ENCODE measurements at regions not wholly inside any gene's neighbourhood (a gene's known extent, or its start where the extent isn't known, plus 50 kb on each side); places are given as distances from the start of the nearest gene placed in this dataset.
"Not testable (repeated sequence)": the region's sequence is repeated elsewhere in the genome, so short reads cannot be mapped to it uniquely, and the experiment has no call there.

DNA sequence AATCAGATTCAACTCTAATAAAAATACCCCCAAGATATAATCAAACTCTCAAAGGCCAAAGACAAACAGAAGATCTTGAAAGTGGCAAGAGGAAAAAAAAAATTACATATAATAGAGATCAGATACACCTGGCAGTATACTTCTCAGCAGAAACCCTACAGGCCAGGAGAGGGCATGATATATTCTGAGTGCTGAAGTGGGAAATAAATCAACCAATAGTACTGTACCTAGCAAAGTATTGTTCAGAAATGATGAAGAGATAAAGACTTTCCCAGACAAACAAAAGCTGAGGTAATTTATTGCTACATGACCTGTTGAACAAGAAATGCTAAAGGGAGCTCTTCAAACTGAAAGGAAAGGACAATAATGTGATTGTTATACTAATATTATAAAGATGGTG, 291.9 kb downstream of the SH2D4B start:
- ChIA-PET CTCF (no interaction called here), POLR2A (no interaction called here)

DNA sequence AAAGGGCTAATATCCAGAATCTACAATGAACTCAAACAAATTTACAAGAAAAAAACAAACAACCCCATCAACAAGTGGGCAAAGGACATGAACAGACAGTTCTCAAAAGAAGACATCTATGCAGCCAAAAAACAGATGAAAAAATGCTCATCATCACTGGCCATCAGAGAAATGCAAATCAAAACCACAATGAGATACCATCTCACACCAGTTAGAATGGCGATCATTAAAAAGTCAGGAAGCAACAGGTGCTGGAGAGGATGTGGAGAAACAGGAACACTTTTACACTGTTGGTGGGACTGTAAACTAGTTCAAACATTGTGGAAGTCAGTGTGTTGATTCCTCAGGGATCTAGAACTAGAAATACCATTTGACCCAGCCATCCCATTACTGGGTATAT, 295.0 kb downstream of the SH2D4B start:
- CTCF ChIA-PET, result not testable (repeated sequence)

DNA sequence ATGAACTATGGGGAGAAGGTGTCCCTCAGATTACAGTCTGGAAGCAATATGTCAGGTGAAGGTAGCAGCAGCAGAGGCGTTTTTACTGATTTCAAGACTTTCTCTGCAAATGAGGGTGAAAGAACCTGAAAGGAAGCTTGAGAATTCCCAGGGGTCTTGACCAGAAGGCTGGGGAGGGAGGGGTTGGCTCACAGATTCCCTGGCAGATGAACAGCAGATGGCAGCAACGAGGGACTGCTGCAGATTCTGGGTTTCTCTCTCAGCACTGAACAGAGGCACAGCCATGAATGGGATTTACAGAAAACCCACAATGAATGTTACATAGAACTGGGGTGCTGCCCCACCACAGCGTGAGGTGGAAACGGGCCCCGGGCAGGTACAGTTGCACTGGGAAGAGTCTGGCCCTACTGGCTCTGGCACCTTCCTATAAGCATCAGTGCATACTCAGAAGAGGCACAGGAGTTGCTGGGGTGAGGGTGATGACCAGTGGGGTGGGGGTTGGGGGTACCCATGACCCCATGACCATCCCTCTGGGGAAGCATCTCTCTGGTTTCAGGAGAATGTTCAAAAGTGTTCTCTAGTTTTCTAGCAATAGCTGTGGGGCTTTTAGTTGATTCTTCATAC, 317.8 kb downstream of the SH2D4B start:
- ChIA-PET CTCF (no interaction called here), POLR2A (no interaction called here)

More for the DNA sequence above, 295.0 kb downstream of the SH2D4B start:
- POLR2A ChIA-PET, result not testable (repeated sequence)

DNA sequence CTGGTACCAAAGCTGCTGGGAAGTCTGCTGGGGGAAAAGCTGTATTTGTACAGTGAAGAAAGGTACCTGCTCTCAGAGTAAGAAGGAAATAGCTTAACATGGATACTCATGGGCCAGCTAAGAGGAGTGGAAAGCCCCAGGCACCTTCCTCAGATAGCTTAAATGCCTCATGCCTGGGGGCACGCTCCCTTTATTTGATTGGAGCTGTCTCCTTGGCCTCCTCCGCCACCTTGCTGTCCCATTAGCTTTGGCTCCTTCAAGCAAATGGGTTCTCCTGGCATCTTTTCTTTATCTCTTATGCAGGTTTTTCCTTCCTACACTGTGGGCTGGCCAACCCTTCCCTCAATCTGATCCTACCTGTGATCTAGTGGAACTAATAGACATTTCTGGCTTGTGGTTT, 318.5 kb downstream of the SH2D4B start:
- POLR2A ChIA-PET, result no interaction called here
- CTCF ChIA-PET, result no interaction called here

DNA sequence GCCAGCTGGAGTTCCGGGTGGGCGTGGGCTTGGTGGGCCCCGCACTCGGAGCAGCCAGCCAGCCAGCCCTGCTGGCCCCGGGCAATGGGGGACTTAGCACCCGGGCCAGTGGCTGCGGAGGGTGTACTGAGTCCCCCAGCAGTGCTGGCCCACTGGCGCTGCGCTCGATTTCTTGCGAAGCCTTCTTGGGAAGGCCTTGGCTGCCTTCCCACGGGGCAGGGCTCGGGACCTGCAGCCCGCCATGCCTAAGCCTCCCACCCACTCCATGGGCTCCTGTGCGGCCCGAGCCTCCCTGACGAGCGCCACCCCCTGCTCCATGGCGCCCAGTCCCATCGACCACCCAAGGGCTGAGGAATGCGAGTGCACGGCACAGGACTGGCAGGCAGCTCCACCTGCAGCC, 321.6 kb downstream of the SH2D4B start:
- POLR2A ChIA-PET, result not testable (repeated sequence)

DNA sequence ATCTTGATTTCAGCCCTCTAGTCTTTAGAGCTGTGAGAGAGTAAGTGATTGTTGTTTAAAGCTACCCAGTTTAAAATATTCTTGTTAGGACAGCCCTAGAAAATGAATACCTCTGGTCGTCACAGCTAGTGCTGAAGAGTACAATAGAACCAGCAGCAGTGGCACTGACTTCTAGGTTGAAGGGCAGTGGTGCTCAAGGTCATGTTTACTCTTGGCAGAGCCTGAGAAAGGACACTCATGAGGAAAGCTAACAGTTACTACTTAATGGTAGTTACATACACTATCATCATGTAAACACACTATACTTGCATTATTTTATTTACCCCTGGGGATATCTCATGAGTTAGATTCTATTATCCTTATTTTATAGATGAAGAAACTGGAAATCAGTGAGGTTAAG, 323.0 kb downstream of the SH2D4B start:
- POLR2A ChIA-PET, result no interaction called here
- CTCF ChIA-PET, result no interaction called here

More for the DNA sequence above, 321.6 kb downstream of the SH2D4B start:
- CTCF ChIA-PET, result not testable (repeated sequence)

DNA sequence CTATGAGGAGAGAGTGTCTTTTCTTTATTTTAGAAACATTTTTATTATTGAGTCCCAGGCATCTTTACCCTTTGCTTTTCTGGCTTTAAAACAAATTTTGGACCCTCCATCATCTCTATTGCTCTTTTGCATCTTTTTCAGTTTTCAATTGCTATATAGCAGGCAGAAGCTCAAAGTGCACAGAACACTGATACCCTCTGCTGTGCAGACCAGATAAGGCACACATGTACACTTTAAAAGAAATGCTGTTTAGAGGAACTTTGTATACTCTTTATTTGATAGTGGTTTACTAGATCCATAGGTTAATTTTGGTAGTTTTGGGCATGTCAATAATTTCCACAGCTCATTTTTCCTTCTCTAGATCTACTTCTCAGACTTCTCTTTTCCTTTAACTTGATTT, 324.2 kb downstream of the SH2D4B start:
- CTCF ChIA-PET, result no interaction called here
- POLR2A ChIA-PET, result no interaction called here

DNA sequence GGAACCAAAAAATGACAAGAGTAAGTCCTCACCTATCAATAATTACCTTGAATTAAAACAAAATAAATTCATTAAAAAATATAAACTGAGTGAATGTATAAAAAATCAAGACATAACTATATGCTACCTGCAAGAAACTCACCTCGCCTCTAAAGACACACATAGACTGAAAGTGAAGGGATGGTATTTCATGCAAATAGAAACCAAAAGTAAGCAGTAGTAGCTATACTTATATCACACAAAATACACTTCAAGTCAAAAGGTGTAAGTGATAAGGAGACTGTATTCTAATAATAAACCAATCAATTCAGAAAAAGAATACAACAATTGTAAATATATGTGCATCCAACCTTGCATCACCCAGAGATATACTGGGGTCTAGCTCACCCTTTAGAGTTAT, 332.6 kb downstream of the SH2D4B start:
- ChIA-PET POLR2A (no interaction called here), CTCF (no interaction called here)

DNA sequence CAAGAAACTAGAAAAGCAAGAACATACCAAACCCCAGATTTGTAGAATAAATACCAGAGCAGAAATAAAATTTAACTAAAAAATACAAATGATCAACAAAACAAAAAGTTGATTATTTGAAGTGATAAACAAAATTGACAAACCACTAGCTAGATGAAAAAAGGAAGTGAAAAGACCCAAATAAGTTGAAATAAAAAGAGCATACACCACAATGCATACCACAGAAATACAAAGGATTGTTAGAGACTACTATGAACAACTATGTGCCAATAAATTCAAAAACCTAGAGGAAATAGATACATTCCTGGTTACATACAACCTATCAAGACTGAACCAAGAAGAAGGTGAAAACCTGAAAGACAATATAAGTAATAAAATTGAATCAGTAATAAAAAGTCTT, 333.4 kb downstream of the SH2D4B start:
- POLR2A ChIA-PET, result no interaction called here
- CTCF ChIA-PET, result no interaction called here

DNA sequence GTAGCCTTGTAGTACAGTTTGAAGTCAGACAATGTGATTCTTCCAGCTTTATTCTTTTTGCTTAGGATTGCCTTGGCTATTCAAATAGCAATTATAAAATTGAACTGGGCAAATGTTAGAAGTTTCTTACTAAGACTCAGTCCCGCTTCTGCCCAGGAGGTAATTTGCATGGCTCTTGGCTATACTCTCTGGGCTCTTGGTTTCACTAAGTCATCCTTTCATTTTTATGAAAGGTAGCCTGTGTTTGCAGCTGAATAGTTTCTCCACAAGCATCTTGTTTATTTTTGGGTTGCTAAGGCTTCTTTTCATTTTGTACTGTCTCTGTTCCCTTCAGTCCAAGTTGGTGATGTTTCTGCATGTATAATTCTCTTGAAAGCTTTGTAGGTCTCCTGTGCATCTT, 340.6 kb downstream of the SH2D4B start:
- CTCF ChIA-PET, result interaction anchor here (0.6 kb wide), 1 partner anchor 1930 kb away, joined by 3 read pairs; no protein-coding TSS in a partner anchor
- POLR2A ChIA-PET, result no interaction called here

DNA sequence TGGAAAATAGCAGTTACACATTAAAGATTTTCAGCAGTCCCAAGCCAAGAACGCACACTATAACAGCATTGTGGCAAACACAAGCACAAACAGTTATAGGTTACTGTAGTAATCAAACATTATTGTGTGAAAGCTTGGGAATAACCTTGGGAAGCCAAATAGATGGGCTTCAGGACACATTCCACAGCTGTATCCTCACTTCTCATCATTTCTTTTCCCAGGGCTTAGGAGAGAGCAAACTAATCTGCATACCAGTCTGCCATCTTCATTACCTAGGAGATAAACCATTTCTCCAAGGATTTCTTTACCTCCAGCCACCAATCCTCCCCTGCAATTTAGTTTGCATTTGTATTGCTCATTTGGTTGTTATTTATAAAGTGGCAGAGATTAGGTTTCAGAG, 352.4 kb downstream of the SH2D4B start:
- POLR2A ChIA-PET, result no interaction called here

DNA sequence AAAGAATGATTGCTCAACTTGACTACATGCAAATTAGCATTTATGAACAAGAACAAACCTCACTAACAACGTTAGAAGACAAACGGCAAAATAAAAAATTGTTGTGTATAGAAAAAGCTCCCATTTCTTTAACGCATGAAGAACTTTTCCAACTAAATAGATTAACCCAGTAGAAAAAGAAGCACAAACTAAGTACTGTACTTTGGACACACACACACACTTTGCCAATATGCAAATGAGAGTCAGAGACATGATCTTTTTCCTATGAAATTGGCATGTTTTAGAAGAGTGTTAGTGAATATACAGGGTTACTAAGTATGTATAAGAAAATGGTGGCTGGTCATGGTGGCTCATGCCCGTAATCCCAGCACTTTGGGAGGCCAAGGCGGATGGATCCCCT, 355.6 kb downstream of the SH2D4B start:
- ChIA-PET CTCF (no interaction called here), POLR2A (no interaction called here)

More for the DNA sequence above, 352.4 kb downstream of the SH2D4B start:
- CTCF ChIA-PET, result no interaction called here

DNA sequence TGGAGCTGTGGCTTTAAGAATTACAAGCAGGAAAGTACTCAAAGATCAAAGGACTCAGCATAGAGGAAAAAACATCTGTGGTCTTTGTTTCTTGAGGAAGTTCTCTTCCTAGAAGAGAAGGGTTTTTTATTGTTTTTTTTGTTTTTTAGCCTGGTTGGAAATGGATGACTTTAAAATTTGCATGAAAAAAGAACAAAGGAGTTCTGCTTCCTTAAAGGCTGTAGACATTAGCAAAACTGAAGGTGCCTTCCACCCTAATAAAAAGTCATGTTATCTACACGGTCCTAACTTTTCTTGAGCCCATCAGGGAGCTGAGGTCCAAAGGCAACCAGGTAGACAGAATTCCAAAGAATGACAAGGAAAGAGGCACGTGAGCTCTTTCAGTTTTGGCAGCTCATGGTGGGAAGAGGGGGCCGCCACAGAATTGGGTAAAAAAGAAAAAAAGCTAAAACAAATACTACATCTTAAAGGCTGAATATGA, 356.6 kb downstream of the SH2D4B start:
- CTCF ChIA-PET, result no interaction called here
- POLR2A ChIA-PET, result no interaction called here

DNA sequence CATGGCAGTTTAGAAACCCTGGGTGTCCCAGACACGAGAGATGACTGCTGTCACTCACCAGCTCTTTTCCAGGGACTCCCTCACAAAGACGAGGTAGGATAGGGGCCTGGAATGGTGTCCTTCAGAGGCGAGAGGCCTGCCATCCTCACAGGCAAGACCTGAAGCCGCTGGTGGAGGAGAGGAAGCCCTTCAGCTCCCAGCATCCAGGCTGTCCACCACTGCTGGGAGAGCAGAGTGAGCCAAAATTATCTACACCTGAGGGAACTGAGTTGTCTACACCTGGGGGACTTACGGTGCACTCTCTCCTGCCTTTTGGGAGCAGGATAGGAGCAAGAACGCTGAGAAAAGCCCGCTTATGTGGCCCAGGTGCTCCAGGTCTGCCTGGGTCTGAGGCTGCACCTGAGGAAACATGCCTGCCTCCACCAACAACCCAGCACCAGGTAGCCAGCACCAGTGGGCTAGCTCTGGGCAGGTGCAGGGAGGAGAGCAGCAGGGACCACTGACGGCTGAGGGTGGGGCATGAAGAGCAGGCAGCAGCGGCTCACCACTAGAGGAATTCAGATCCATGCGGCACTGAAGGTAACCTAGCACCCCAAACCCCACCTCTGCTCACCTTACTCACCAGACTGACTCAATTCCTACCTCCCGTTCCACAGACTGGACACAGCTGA, 357.2 kb downstream of the SH2D4B start:
- ChIA-PET CTCF (no interaction called here), POLR2A (no interaction called here)

DNA sequence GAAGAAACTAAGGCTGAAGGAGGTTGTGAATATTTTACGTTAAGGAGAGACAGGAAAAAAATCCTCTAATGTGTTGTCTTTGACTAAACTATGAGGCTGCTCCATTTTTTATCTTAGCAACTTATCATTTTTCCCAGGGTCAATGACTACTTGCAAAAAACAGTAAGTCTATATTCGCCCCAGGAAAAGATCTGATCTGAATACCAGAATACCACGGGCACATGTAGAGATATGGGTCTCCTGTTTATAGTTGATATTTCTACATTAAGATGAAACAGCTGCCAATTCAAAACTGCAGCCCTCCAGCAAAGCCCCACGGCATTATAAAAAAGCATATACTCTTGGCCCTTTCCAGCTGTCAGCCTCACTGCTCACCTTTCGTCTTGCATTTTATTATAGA, 358.4 kb downstream of the SH2D4B start:
- ChIA-PET CTCF (no interaction called here), POLR2A (no interaction called here)

DNA sequence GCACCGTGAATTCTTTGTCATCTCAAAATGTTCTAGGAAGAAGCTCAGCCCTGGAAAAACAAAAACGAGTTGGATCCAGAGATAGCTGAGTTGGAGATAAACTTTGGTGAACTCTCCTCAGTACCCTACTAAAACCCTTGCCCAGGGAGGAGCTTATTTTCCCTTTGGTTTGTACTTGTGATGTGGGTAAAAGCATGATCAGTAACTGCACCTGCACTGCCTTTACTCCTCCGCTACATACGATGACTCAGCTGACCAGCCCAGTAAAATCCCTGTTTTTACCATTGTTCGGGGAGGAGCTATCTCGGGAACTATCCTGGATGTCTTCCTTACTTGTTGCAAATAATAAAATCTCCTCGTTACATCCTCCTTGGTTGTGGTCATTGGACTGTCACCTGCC, 359.3 kb downstream of the SH2D4B start:
- ChIA-PET CTCF (no interaction called here), POLR2A (no interaction called here)

DNA sequence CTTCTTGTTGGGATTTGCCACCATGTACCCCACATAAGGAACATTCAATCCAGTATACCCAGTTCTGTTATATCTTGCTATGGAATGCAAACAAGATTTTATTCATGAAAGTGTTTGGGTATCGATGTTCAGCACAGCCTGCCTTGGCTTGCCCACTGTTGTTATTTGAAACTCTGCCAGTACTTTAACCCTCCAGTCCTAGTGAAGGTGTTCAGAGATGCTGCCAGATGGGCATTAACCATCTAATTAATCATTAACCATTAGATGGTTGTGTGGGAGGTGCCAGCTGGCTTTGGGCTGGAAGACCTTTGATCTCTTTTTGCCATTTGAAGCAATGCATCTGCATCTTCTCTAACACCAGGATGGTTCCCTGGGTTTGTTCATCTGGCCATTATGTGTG, 363.0 kb downstream of the SH2D4B start:
- ChIA-PET CTCF (no interaction called here), POLR2A (no interaction called here)

DNA sequence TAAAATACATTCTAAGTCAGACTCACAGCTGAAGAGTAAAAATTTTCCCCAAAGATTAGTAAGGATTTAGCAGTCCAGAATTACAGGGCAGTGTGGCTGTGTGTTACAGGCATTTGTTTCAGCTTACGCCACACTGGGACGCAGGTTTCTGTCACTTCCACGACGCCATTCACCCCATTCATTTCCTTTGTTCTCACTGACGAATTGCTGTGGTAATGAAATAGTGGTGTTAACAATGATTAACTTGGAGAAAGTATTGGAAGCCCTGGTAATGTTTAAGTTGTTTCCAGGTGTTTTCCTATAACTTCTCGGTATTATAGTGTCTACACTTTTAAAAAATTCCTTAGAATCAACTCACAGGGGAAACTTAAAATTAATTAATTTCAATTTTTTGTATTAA, 370.9 kb downstream of the SH2D4B start:
- ChIA-PET CTCF (no interaction called here), POLR2A (no interaction called here)

DNA sequence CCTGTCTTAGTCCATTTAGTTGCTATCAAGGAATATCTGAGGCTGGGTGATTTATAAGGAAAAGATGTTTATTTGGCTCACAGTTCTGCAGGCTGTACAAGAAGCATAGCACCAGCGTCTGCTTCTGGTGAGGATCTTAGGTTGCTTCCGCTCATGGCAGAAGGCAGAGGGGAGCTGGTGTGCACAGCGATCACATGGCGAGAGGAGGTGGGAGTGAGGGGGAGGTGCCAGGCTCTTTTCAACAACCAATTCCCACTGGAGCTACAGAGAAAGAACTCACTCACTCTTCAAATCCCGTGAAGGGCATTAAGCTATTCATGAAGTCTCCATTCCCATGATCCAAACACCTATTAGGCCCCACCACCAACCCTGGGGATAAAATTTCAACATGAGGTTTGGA, 371.6 kb downstream of the SH2D4B start:
- ChIA-PET CTCF (no interaction called here), POLR2A (no interaction called here)

DNA sequence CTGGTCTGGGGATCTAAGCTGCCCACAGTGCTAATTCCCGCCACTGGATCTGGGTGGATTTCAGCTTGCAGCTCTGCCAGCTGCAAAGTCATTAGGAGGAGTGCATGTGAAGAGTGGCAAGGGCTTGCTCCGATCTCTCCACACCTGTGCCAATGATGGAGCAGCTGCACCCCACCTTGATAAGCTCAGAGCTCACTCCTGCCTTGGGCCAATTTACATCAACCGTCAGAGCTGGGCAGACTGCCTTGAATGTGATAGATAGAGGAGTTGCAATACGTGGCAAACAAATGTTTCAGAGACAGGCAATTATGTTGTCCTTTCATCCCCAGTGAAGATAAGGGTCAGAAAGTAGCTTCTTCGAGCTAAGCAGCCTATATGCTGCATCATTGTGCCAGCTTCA, 379.9 kb downstream of the SH2D4B start:
- POLR2A ChIA-PET, result no interaction called here

DNA sequence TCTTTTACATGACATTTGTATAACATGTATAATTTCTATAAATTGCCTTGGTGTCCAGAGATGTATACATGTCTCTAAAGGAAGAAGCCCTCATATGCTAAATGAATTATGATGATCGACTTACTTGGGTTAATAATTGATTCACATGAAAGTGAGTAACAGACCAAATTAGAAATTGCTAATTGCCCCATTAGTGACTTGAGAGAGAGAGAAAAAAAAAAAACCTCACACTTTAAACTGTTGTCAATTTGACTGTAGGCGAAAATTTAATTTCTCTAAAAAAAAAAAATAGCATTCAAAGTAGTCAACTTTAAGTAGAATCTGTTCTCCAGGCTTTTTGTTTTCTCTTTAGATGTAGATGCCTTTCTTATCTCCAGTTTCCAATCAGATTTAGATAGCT, 383.3 kb downstream of the SH2D4B start:
- POLR2A ChIA-PET, result no interaction called here
- CTCF ChIA-PET, result no interaction called here

More for the DNA sequence above, 379.9 kb downstream of the SH2D4B start:
- CTCF ChIA-PET, result no interaction called here
